ENCODE measurements at regions not wholly inside any gene's neighbourhood (a gene's known extent, or its start where the extent isn't known, plus 50 kb on each side); places are given as distances from the start of the nearest gene placed in this dataset.
"Not testable (repeated sequence)": the region's sequence is repeated elsewhere in the genome, so short reads cannot be mapped to it uniquely, and the experiment has no call there.

DNA sequence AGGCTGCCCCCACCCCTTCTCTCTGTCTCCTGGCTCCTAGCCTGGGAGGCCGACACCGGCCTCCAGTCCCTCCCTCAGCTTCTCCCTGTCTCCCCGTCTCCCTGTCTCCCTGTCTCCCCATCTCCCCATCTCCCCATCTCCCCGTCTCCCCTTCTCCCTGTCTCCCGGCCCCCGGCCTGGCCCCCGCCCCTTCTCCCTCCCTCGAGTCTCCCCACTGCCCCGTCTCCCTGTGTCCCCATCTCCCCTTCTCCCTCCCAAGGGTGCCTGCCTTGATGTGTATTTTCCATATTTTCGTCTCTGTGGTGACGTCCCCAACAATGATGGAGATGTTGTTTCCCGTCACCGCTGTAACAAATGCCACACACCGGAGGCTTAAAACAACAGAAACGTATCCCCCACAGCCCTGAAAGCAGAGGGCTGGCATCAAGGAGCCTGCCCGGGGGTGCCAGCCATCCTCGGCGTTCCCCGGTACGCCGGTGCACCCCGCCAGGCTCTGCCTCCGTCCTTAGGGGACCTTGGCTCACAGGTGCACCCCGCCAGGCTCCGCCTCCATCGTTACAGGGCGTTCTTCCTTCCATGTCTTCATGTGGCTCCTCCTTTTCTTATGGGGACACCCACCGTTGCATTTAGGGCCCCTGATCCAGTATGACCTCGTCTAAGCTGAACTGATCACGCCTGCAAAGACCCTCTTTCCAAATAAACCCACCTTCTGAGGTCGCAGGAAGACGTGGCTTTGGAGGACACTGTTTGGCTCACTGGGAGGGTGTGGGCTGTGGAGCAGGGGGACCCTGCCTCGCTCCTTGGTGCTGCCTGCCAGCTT lies 151.6 kb downstream of the NPIPB11 start:
- no peak overlapping the region for H3K4me3 ChIP-seq (ENCODE audit: low read length)
- Mint-ChIP-seq H3K4me3 (no peak overlapping the region), H3K27ac (peak overlapping the region in 1 of 2 donors; percentile 53), H3K36me3 (no peaks in the 10 kb centered on the region), H3K9me3 (no peaks in the 10 kb centered on the region), H3K27me3 (ENCODE audit: low read depth in 2 of 2) (no peaks in the 10 kb centered on the region), H3K4me1 (peaks cover 0 to 13% of the 10 kb centered on the region in 2 donors)
- no peak overlapping the region for H3K27ac ChIP-seq (ENCODE audit: low read length)
- no peaks in the 10 kb centered on the region for H3K36me3 ChIP-seq (ENCODE audit: control insufficient read depth, insufficient read depth, low read length)
- H3K4me1 ChIP-seq (ENCODE audit: control insufficient read depth, insufficient read depth, low read length), result no peaks in the 10 kb centered on the region
- H3K27me3 ChIP-seq (ENCODE audit: control insufficient read depth, insufficient read depth, low read length), result no peaks in the 10 kb centered on the region
- TF ChIP-seq, protein P1, sequence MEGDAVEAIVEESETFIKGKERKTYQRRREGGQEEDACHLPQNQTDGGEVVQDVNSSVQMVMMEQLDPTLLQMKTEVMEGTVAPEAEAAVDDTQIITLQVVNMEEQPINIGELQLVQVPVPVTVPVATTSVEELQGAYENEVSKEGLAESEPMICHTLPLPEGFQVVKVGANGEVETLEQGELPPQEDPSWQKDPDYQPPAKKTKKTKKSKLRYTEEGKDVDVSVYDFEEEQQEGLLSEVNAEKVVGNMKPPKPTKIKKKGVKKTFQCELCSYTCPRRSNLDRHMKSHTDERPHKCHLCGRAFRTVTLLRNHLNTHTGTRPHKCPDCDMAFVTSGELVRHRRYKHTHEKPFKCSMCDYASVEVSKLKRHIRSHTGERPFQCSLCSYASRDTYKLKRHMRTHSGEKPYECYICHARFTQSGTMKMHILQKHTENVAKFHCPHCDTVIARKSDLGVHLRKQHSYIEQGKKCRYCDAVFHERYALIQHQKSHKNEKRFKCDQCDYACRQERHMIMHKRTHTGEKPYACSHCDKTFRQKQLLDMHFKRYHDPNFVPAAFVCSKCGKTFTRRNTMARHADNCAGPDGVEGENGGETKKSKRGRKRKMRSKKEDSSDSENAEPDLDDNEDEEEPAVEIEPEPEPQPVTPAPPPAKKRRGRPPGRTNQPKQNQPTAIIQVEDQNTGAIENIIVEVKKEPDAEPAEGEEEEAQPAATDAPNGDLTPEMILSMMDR (IDR thresholded peaks at IDR 0.05), result no peak
- ATAC-seq (no peak), DNase-seq (no peak)
- WGBS (ENCODE audit: insufficient coverage), result 94% methylated on average over 31 of the region's 33 CpGs
- intact Hi-C loops (cut with micrococcal nuclease), result no loop called here
- no peaks in the 10 kb centered on the region for H3K9me3 ChIP-seq (ENCODE audit: control insufficient read depth, insufficient read depth, low read length)

DNA sequence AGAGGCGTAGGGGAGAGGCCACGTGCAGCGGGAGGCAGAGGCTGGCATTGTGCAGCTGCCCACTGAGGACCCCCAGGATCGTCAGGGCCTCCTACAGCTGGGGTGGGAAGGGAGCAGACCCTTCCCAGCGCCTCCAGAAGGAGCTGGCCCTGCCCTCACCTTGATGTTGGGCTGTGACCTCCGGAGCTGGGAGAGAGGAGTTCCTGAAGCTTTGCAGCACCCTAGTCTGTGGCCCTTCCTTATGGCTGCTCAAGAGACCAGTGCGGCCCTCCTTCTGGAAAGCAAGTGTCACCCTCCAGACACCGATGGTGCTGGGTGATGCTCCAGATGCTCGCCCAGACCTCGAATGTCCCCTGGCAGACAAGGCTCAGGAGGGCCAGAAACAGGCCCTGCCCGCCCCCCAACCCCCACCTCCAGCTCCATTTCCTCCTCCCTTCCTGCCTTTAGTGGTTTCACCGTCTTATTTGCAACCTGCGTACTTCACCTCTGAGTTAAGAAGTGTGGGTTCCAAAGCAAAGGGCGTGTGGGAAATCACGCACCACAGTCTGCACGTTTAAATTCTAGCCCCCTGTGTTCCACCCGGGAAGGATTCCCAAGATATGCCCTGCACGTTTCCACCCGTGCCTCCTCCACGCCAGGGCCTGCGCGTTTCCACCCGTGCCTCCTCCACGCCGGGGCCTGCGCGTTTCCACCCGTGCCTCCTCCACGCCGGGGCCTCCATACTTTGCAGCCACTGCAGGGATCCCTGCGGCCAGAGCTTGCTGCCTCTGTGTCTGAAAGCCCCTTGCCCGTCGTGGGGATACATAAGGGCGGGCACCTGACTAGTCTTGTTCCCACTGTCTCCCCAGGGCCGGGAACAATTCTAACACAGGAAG lies 152.6 kb downstream of the NPIPB11 start:
- H3K9me3 ChIP-seq (ENCODE audit: control insufficient read depth, insufficient read depth, low read length); H3K27ac ChIP-seq (ENCODE audit: low read length); H3K36me3 Mint-ChIP-seq; H3K36me3 ChIP-seq (ENCODE audit: control insufficient read depth, insufficient read depth, low read length); ATAC-seq; DNase-seq; H3K4me1 ChIP-seq (ENCODE audit: control insufficient read depth, insufficient read depth, low read length); H3K9me3 Mint-ChIP-seq; intact Hi-C loops (cut with micrococcal nuclease); H3K4me3 Mint-ChIP-seq; H3K27me3 Mint-ChIP-seq (ENCODE audit: low read depth in 2 of 2); H3K4me3 ChIP-seq (ENCODE audit: low read length); H3K27me3 ChIP-seq (ENCODE audit: control insufficient read depth, insufficient read depth, low read length): not testable (repeated sequence)
- peak overlapping the region in 1 of 2 donors; percentile 53 for H3K27ac Mint-ChIP-seq
- 87% methylated on average over 31 of the region's 35 CpGs for WGBS (ENCODE audit: insufficient coverage)
- peaks cover 7 to 21% of the 10 kb centered on the region in 2 donors for H3K4me1 Mint-ChIP-seq

DNA sequence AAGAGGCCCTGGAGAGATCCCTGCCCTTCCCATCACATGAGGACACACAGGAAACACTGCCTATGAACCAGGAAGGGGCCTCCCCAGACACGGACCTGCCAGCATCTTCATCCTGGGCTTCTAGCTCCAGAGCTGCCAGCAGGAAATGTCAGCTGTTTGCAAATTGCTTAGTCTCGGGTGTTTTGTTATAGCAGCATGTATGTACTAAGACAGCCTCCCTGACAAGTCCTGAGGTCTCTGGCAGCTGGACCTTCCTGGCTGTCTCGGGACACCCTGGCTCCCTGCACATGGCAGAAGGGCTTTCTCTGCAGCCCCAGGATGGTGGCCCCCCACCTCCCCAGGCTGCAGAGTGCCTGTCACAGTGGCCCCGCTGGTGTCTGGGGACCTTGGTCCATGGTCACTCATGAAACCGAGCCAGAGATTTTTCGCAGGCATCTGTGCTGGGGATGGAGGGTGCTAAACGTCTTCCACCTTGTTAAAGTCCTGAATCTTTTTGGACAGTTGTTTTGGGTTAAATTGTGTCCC lies 153.4 kb downstream of the NPIPB11 start:
- H3K36me3 Mint-ChIP-seq; H3K9me3 Mint-ChIP-seq; H3K27ac ChIP-seq (ENCODE audit: low read length); H3K27me3 ChIP-seq (ENCODE audit: control insufficient read depth, insufficient read depth, low read length); H3K27me3 Mint-ChIP-seq (ENCODE audit: low read depth in 2 of 2); H3K4me3 ChIP-seq (ENCODE audit: low read length); H3K36me3 ChIP-seq (ENCODE audit: control insufficient read depth, insufficient read depth, low read length); H3K9me3 ChIP-seq (ENCODE audit: control insufficient read depth, insufficient read depth, low read length); ATAC-seq; H3K4me3 Mint-ChIP-seq; DNase-seq; intact Hi-C loops (cut with micrococcal nuclease): not testable (repeated sequence)
- H3K27ac Mint-ChIP-seq, result peak overlapping the region in 1 of 2 donors; percentile 27
- H3K4me1 Mint-ChIP-seq, result peaks cover 15 to 29% of the 10 kb centered on the region in 2 donors
- 94% methylated on average over 7 of the region's 7 CpGs for WGBS (ENCODE audit: insufficient coverage)
- peaks cover 12% of the 10 kb centered on the region for H3K4me1 ChIP-seq (ENCODE audit: control insufficient read depth, insufficient read depth, low read length)

DNA sequence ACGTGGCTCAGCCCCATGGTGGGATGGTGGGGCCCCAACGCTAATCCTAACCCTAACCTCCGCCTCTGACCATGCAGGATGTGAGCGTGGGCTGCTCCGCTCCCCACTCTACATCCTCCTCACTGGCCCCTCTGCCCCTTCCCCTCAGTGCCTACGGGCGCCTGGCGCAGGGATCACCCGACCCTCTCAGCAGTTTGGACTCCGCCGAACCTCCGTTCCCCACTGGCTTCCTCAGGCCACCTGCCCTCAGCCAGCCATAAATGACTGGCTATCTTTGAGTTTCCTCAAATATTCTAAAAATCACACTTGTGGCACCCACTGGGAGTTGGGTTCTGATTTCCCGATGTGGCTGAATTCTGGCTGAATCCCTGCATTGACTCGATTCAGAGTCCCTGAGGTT lies 154.2 kb downstream of the NPIPB11 start:
- H3K4me3 ChIP-seq (ENCODE audit: low read length); ATAC-seq; intact Hi-C loops (cut with micrococcal nuclease); H3K27me3 Mint-ChIP-seq (ENCODE audit: low read depth in 2 of 2); H3K27ac Mint-ChIP-seq; H3K27me3 ChIP-seq (ENCODE audit: control insufficient read depth, insufficient read depth, low read length); H3K27ac ChIP-seq (ENCODE audit: low read length); DNase-seq; H3K4me3 Mint-ChIP-seq; H3K36me3 Mint-ChIP-seq; H3K9me3 ChIP-seq (ENCODE audit: control insufficient read depth, insufficient read depth, low read length); H3K36me3 ChIP-seq (ENCODE audit: control insufficient read depth, insufficient read depth, low read length); H3K9me3 Mint-ChIP-seq: not testable (repeated sequence)
- 92% methylated on average over 14 of the region's 14 CpGs for WGBS (ENCODE audit: insufficient coverage)
- H3K4me1 Mint-ChIP-seq, result peaks cover 20 to 37% of the 10 kb centered on the region in 2 donors
- peaks cover 20% of the 10 kb centered on the region for H3K4me1 ChIP-seq (ENCODE audit: control insufficient read depth, insufficient read depth, low read length)

DNA sequence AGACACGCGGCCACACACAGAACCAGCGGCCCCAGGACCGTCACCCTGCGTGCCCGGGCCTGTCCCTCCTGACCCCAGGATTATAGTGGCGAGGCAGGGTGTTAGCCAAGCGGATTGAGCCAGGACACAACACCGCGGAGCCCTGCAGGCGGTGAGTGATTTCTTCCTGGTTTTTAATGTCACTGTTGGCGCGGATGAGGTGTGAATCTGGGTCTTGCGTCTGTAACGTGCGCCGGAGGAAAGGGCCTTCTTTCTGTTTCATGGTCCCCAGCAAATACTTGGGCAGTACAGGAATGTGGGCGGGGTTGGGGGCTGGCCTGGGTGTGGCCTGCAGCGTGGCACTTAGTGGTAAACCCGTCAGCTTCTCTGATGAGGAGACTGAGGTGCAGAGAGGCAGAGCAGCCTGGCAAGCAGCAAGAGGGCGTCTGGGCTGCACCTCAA lies 154.9 kb downstream of the NPIPB11 start:
- 92% methylated on average over 21 of the region's 21 CpGs for WGBS (ENCODE audit: insufficient coverage)
- H3K9me3 ChIP-seq (ENCODE audit: control insufficient read depth, insufficient read depth, low read length); H3K9me3 Mint-ChIP-seq; H3K4me3 ChIP-seq (ENCODE audit: low read length); H3K27me3 ChIP-seq (ENCODE audit: control insufficient read depth, insufficient read depth, low read length); DNase-seq; H3K36me3 ChIP-seq (ENCODE audit: control insufficient read depth, insufficient read depth, low read length); ATAC-seq; intact Hi-C loops (cut with micrococcal nuclease); H3K36me3 Mint-ChIP-seq; H3K27ac Mint-ChIP-seq; H3K4me3 Mint-ChIP-seq; H3K27me3 Mint-ChIP-seq (ENCODE audit: low read depth in 2 of 2); H3K27ac ChIP-seq (ENCODE audit: low read length): not testable (repeated sequence)
- H3K4me1 ChIP-seq (ENCODE audit: control insufficient read depth, insufficient read depth, low read length), result peaks cover 26% of the 10 kb centered on the region
- H3K4me1 Mint-ChIP-seq, result peaks cover 27 to 44% of the 10 kb centered on the region in 2 donors

DNA sequence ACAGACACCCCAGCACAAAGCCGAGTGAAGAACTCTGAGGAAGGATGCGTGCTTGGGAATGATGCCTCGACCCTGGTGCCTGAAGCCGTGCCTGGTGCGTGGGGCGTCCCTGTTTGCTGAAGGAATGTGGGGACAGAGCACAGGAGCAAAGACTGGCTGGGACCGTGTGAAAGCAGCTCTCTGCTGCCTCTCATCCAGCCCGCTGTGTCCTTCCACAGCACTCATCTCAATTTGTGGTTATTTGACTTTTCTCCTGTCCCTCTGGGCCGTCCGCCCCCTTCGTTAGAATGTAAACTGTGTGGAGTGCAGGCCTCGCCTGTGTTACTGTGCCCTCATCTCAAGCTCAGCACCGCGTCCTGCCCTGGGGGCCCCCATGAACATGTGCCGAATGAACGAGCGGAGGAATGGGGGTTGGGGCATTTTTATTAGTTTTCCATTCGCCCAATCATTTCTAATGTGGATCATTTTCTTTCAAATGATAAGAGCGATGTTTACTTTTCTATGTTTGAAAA lies 155.5 kb downstream of the NPIPB11 start:
- 96% methylated on average over 13 of the region's 19 CpGs for WGBS (ENCODE audit: insufficient coverage)
- H3K36me3 Mint-ChIP-seq; H3K4me3 Mint-ChIP-seq; H3K4me3 ChIP-seq (ENCODE audit: low read length); H3K9me3 ChIP-seq (ENCODE audit: control insufficient read depth, insufficient read depth, low read length); H3K27me3 ChIP-seq (ENCODE audit: control insufficient read depth, insufficient read depth, low read length); DNase-seq; ATAC-seq; intact Hi-C loops (cut with micrococcal nuclease); H3K27me3 Mint-ChIP-seq (ENCODE audit: low read depth in 2 of 2); H3K27ac ChIP-seq (ENCODE audit: low read length); H3K9me3 Mint-ChIP-seq; H3K27ac Mint-ChIP-seq; H3K36me3 ChIP-seq (ENCODE audit: control insufficient read depth, insufficient read depth, low read length): not testable (repeated sequence)
- H3K4me1 Mint-ChIP-seq, result peaks cover 27 to 46% of the 10 kb centered on the region in 2 donors
- H3K4me1 ChIP-seq (ENCODE audit: control insufficient read depth, insufficient read depth, low read length), result peaks cover 26% of the 10 kb centered on the region
